ENCODE measurements at regions not wholly inside any gene's neighbourhood (a gene's known extent, or its start where the extent isn't known, plus 50 kb on each side); places are given as distances from the start of the nearest gene placed in this dataset.

- Histone ChIP-seq H3K27me3 (replicated peaks in 1 of 4; ENCODE audit: control insufficient read depth in 3 of 4, extremely low read depth in 1 of 4, insufficient read depth in 3 of 4, low read length in 3 of 4) (no peaks in the 10 kb centered on the region), H3K4me1 (replicated peaks in 1 of 4; ENCODE audit: control insufficient read depth in 3 of 4, insufficient read depth in 4 of 4, low read length in 3 of 4) (peaks cover 1 to 8% (median 5%) of the 10 kb centered on the region in 4 experiments; a peak in 5 of 7 replicates), H3K79me1 (ENCODE audit: low read depth, low read length) (no peaks in the 10 kb centered on the region), H3K4me3 (ENCODE audit: extremely low read depth in 1 of 4, insufficient read depth in 2 of 4, low read depth in 3 of 4, low read length in 4 of 4) (no peak overlapping the region), H3K56ac (replicated peaks; ENCODE audit: insufficient read length, low read depth, low read length) (no peak overlapping the region), H4K8ac (ENCODE audit: extremely low read depth, insufficient read depth, low read length) (no peak overlapping the region), H4K5ac (ENCODE audit: insufficient read length, low read depth, low read length) (no peak overlapping the region), H2AFZ (ENCODE audit: low read length) (no peak overlapping the region), H3K36me3 (ENCODE audit: control insufficient read depth in 2 of 4, insufficient read depth in 4 of 4, low read length in 3 of 4) (no peaks in the 10 kb centered on the region), H3K9me3 (ENCODE audit: insufficient read depth in 2 of 2, low read depth in 1 of 2, low read length in 1 of 2) (peaks cover 0 to 6% of the 10 kb centered on the region in 2 experiments; a peak in 3 of 4 replicates), H2BK120ac (replicated peaks; ENCODE audit: low read depth, low read length) (no peak overlapping the region), H3K4ac (replicated peaks; ENCODE audit: insufficient read length, low read depth, low read length) (no peak overlapping the region), H3K23me2 (ENCODE audit: low read depth, low read length) (no peaks in the 10 kb centered on the region), H2BK15ac (ENCODE audit: low read length) (no peak overlapping the region), H3K14ac (ENCODE audit: insufficient read length) (no peak overlapping the region), H2BK5ac (ENCODE audit: low read depth, low read length) (no peak overlapping the region), H4K91ac (replicated peaks; ENCODE audit: insufficient read length, low read length) (no peak overlapping the region), H3K23ac (ENCODE audit: insufficient read length) (no peak overlapping the region), H3K18ac (ENCODE audit: extremely low read depth, low read length) (no peak overlapping the region), H2AK5ac (ENCODE audit: low read depth, low read length) (no peak overlapping the region), H3K27ac (ENCODE audit: low read depth, low read length) (no peak overlapping the region), H3K4me2 (ENCODE audit: insufficient read depth in 1 of 2, low read depth in 2 of 2, low read length in 2 of 2) (no peak overlapping the region), H2BK12ac (ENCODE audit: low read depth, low read length) (no peak overlapping the region), H2BK20ac (ENCODE audit: low read length) (no peak overlapping the region), H3K79me2 (ENCODE audit: control insufficient read depth in 1 of 2, insufficient read depth in 2 of 2, low read length in 2 of 2) (no peaks in the 10 kb centered on the region), H3K9ac (replicated peaks in 1 of 4; ENCODE audit: extremely low read depth in 1 of 4, low read depth in 3 of 4, low read length in 3 of 4) (no peak overlapping the region), H4K20me1 (replicated peaks in 1 of 2; ENCODE audit: control insufficient read depth in 1 of 2, insufficient read depth in 2 of 2, low read length in 2 of 2) (no peaks in the 10 kb centered on the region)
- DNase-seq (ENCODE audit: low read depth in 1 of 2, low spot score in 2 of 2) (no peak), FAIRE-seq (no peak)
- WGBS, 2 experiments (ENCODE audit: extremely low coverage in 1 of 2, insufficient coverage in 1 of 2, insufficient read length in 1 of 2, insufficient replicate concordance in 2 of 2, low coverage in 1 of 2, low lambda C conversion rate in 2 of 2, missing lambda C conversion rate in 1 of 2): 91% methylated on average over 2 of the region's 2 CpGs; no CpG with 5 or more reads in 1 of the 2 experiments
- CTCF ChIA-PET (ENCODE audit: partially characterized antibody): interaction anchor here (1.3 to 1.4 kb wide), 3 partner anchors 21 to 87 kb away, joined by 3 to 6 read pairs (median 4); no protein-coding TSS in a partner anchor
- POLR2A ChIA-PET (ENCODE audit: partially characterized antibody): no interaction called here
- TF ChIP-seq BRCA1 (IDR thresholded peaks at IDR 0.05; ENCODE audit: low read depth, low read length) (no peak), POLR2AphosphoS5 (IDR thresholded peaks at IDR 0.05; ENCODE audit: low read depth, low read length) (no peak), PHF8 (conservative IDR thresholded peaks at IDR 0.05; ENCODE audit: low read depth, low read length) (no peak), CREB1 (IDR thresholded peaks at IDR 0.05) (no peak), TAF1 (IDR thresholded peaks at IDR 0.05; ENCODE audit: low read depth, low read length) (no peak), SIN3A (conservative IDR thresholded peaks at IDR 0.05 in 1 of 2, IDR thresholded peaks at IDR 0.05 in 1 of 2; ENCODE audit: low read depth in 1 of 2, low read length in 2 of 2) (no peak), FOSL1 (IDR thresholded peaks at IDR 0.05; ENCODE audit: insufficient read depth, low read depth, low read length) (no peak), HDAC2 (IDR thresholded peaks at IDR 0.05; ENCODE audit: borderline replicate concordance in 1 of 2, low read depth in 2 of 2, low read length in 2 of 2) (no peak), MAFK (IDR thresholded peaks at IDR 0.05; ENCODE audit: low read depth, low read length) (no peak), SP4 (IDR thresholded peaks at IDR 0.05; ENCODE audit: low read length) (no peak), POLR2A (IDR thresholded peaks at IDR 0.05; ENCODE audit: control extremely low read depth in 1 of 2, low read depth in 2 of 2, low read length in 2 of 2) (no peak), KDM1A (IDR thresholded peaks at IDR 0.05; ENCODE audit: borderline replicate concordance, low read length) (no peak), ZNF274 (IDR thresholded peaks at IDR 0.05; ENCODE audit: borderline replicate concordance, extremely low read depth, low read length) (no peak), GTF2F1 (IDR thresholded peaks at IDR 0.05; ENCODE audit: borderline replicate concordance, low read depth, low read length) (no peak), MAX (IDR thresholded peaks at IDR 0.05) (no peak), TAF7 (optimal IDR thresholded peaks at IDR 0.05; ENCODE audit: borderline replicate concordance, low read depth, low read length) (no peak)
Observed at GRCh38 chr2:172375251-172375650, 52.1 kb upstream of the ITGA6 start.
